NCI-H2227 (cell line): ENCODE measurements at regions not wholly inside any gene's neighbourhood (a gene's known extent, or its start where the extent isn't known, plus 50 kb on each side); places are given as distances from the start of the nearest gene placed in this dataset.

Experiments
- DNase-seq: peaks from one replicate; lab custom pipeline; 2025; ENCODE audit not compliant: unreplicated experiment; lab: John Stamatoyannopoulos, UW

- no peak for DNase-seq
Observed at GRCh38 chr6:7047966-7048365, 59.8 kb upstream of the RREB1 start.

GRCh38 chr6:7048894-7049293, 58.9 kb upstream of the RREB1 start:
- no peak for DNase-seq

- no peak for DNase-seq
Observed at GRCh38 chr6:7050004-7050403, 57.8 kb upstream of the RREB1 start.

GRCh38 chr6:7050872-7051779, 56.6 kb upstream of the RREB1 start:
- DNase-seq: peak; percentile 42

- DNase-seq: peak; percentile 44
Observed at GRCh38 chr6:7051780-7052442, 55.9 kb upstream of the RREB1 start.

GRCh38 chr6:7052443-7053011, 55.2 kb upstream of the RREB1 start:
- DNase-seq: no peak

GRCh38 chr6:7053125-7053774, 54.5 kb upstream of the RREB1 start:
- DNase-seq: no peak
